ENCODE measurements at regions not wholly inside any gene's neighbourhood (a gene's known extent, or its start where the extent isn't known, plus 50 kb on each side); places are given as distances from the start of the nearest gene placed in this dataset.

GRCh38 chr2:220904015-220904414 lies 668.1 kb downstream of the EPHA4 start:
- TF ChIP-seq CTCF (IDR thresholded peaks at IDR 0.05) = no peak
- TF ChIP-seq ZFX (IDR thresholded peaks at IDR 0.05; ENCODE audit: borderline replicate concordance) = no peak

Data from 22Rv1 (cell line).